Right lobe of liver (tissue), 4 donors: ENCODE measurements at regions not wholly inside any gene's neighbourhood (a gene's known extent, or its start where the extent isn't known, plus 50 kb on each side); places are given as distances from the start of the nearest gene placed in this dataset.

Experiments
- POLR2A ChIP-seq: fragments of 450-650 bp; IDR thresholded peaks from one replicate; pipeline ENCODE4 v1.6.1; 2017; ENCODE audit warnings: antibody characterized with exemption, mild to moderate bottlenecking
- TF ChIP-seq, protein P1 (sequence below), 4 donors: fragments of 200-600 bp in 3 of 4; fragments of 450-650 bp in 1 of 4; IDR thresholded peaks; one replicate each; pipeline versions ENCODE4 v1.5.1 to v1.8.0; 2016 to 2022; ENCODE audit warnings: antibody characterized with exemption in 4 of 4, mild to moderate bottlenecking in 2 of 4
- donor health status: DM: no; HTN: no; CAD: no.
- donor health status: DM: no; HTN: no; CAD: no.
- donor health status: DM: no; HTN: yes; CAD: no.

DNA sequence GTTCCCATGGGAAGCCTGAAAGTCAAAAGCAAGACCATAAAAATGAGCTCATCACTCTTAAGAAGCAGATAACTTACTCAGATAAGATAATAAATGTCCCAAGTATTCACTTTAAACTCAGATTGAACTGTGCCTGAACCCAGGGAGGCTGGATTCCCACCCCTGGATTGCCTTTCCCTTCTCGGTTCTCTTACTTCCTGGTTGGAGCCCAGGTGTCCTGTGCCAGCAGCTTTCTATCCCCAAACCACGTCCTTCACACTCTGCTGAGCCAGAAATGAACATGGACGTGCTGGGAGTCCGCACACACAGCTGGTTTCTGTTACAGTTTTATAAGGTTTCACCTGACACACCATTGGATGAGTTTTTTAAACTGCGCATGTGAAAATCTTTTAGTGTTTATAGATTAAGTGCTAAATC lies 636.2 kb upstream of the IGFBP3 start:
- no peak for TF ChIP-seq POLR2A
- TF ChIP-seq, protein P1, sequence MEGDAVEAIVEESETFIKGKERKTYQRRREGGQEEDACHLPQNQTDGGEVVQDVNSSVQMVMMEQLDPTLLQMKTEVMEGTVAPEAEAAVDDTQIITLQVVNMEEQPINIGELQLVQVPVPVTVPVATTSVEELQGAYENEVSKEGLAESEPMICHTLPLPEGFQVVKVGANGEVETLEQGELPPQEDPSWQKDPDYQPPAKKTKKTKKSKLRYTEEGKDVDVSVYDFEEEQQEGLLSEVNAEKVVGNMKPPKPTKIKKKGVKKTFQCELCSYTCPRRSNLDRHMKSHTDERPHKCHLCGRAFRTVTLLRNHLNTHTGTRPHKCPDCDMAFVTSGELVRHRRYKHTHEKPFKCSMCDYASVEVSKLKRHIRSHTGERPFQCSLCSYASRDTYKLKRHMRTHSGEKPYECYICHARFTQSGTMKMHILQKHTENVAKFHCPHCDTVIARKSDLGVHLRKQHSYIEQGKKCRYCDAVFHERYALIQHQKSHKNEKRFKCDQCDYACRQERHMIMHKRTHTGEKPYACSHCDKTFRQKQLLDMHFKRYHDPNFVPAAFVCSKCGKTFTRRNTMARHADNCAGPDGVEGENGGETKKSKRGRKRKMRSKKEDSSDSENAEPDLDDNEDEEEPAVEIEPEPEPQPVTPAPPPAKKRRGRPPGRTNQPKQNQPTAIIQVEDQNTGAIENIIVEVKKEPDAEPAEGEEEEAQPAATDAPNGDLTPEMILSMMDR (IDR thresholded peaks at IDR 0.05) = no peak
